HEK293 (cell line): ENCODE measurements at regions not wholly inside any gene's neighbourhood (a gene's known extent, or its start where the extent isn't known, plus 50 kb on each side); places are given as distances from the start of the nearest gene placed in this dataset.

Experiments
- CTCF ChIA-PET: fragments of 350-600 bp; formaldehyde crosslinking; extraction: SDS; loops from one replicate; lab custom pipeline; 2021; ENCODE audit warnings: antibody characterized with exemption; lab: Yijun Ruan, JAX
- POLR2A ChIA-PET: fragments of 300-600 bp; formaldehyde crosslinking; extraction: SDS; loops from one replicate; lab custom pipeline; 2020; ENCODE audit warnings: antibody characterized with exemption, inconsistent platforms; lab: Yijun Ruan, JAX
- H3K27ac ChIP-seq: fragments of 200-500 bp; sonication (Bioruptor generic); 2 replicates; pipeline ENCODE4 v1.5.1; 2014; ENCODE audit warnings: low read depth, low read length, control low read depth, inconsistent platforms; ENCODE audit errors: extremely low read depth
- H3K36me3 ChIP-seq, 2 experiments: fragments of 200-500 bp in 1 of 2; sonication (Bioruptor generic) in 1 of 2; 1 replicate in 1 of 2; 2 replicates in 1 of 2; pipeline ENCODE4 v1.5.1; 2014 to 2017; ENCODE audit warnings: inconsistent platforms in 2 of 2, low read length in 2 of 2; ENCODE audit not compliant: control insufficient read depth in 2 of 2, insufficient read depth in 1 of 2
- H3K4me1 ChIP-seq: fragments of 200-500 bp; sonication (Bioruptor generic); 2 replicates; pipeline ENCODE4 v1.5.1; 2014; ENCODE audit warnings: mild to moderate bottlenecking, low read length, inconsistent platforms; ENCODE audit not compliant: control insufficient read depth, insufficient read depth
- H3K4me3 ChIP-seq: 2 replicates; pipeline ENCODE4 v1.5.1; 2011; ENCODE audit warnings: low read depth, mild to moderate bottlenecking, control low read depth, low read length, moderate library complexity
- H3K9me3 ChIP-seq: fragments of 200-500 bp; sonication (Bioruptor generic); 2 replicates; pipeline ENCODE4 v1.5.1; 2014; ENCODE audit warnings: low read depth, low read length, inconsistent platforms; ENCODE audit not compliant: control insufficient read depth, insufficient read depth
- AEBP2 ChIP-seq: fragments of 450-650 bp; formaldehyde crosslinking; IDR thresholded peaks from 2 replicates; pipeline ENCODE4 v1.5.1; 2016; ENCODE audit warnings: missing biosample characterization, missing genetic modification characterization, borderline replicate concordance
- ATF2 ChIP-seq: fragments of 450-650 bp; formaldehyde crosslinking; IDR thresholded peaks from 2 replicates; pipeline ENCODE4 v1.5.1; 2016; ENCODE audit warnings: missing biosample characterization, missing genetic modification characterization, low read depth
- OVOL3 ChIP-seq: fragments of 450-650 bp; formaldehyde crosslinking; IDR thresholded peaks from 2 replicates; pipeline ENCODE4 v1.5.1; 2016; ENCODE audit warnings: missing biosample characterization, missing genetic modification characterization
- PRDM10 ChIP-seq: fragments of 450-650 bp; formaldehyde crosslinking; IDR thresholded peaks from 2 replicates; pipeline ENCODE4 v1.5.1; 2016; ENCODE audit warnings: missing biosample characterization, missing genetic modification characterization
- ZBTB7A ChIP-seq: fragments of 450-650 bp; formaldehyde crosslinking; IDR thresholded peaks from 2 replicates; pipeline ENCODE4 v1.5.1; 2016; ENCODE audit warnings: low read depth, missing biosample characterization, missing genetic modification characterization
- ZIC2 ChIP-seq: fragments of 450-650 bp; formaldehyde crosslinking; IDR thresholded peaks from 2 replicates; pipeline ENCODE4 v1.5.1; 2016; ENCODE audit warnings: missing biosample characterization, missing genetic modification characterization
- ZNF114 ChIP-seq: fragments of 450-650 bp; formaldehyde crosslinking; IDR thresholded peaks from 2 replicates; pipeline ENCODE4 v1.5.0; 2017; ENCODE audit warnings: missing biosample characterization, missing genetic modification characterization
- ZNF138 ChIP-seq: fragments of 450-650 bp; formaldehyde crosslinking; IDR thresholded peaks from 2 replicates; pipeline ENCODE4 v1.5.1; 2016; ENCODE audit warnings: missing biosample characterization, missing genetic modification characterization, borderline replicate concordance
- ZNF169 ChIP-seq: fragments of 450-650 bp; formaldehyde crosslinking; IDR thresholded peaks from 2 replicates; pipeline ENCODE4 v1.5.1; 2016; ENCODE audit warnings: missing biosample characterization, missing genetic modification characterization
- ZNF292 ChIP-seq: fragments of 450-650 bp; formaldehyde crosslinking; IDR thresholded peaks from 2 replicates; pipeline ENCODE4 v1.5.1; 2016; ENCODE audit warnings: low read depth, missing biosample characterization, missing genetic modification characterization, borderline replicate concordance
- ZNF335 ChIP-seq: fragments of 450-650 bp; formaldehyde crosslinking; conservative IDR thresholded peaks from 2 replicates; pipeline ENCODE4 v1.5.1; 2016; ENCODE audit warnings: missing biosample characterization, missing genetic modification characterization
- ZNF433 ChIP-seq: fragments of 450-650 bp; formaldehyde crosslinking; IDR thresholded peaks from 2 replicates; pipeline ENCODE4 v1.5.1; 2016; ENCODE audit warnings: missing biosample characterization, missing genetic modification characterization, low read depth
- ZNF510 ChIP-seq: fragments of 450-650 bp; formaldehyde crosslinking; IDR thresholded peaks from 2 replicates; pipeline ENCODE4 v1.5.1; 2018; ENCODE audit warnings: mild to moderate bottlenecking, missing genetic modification characterization, missing biosample characterization; ENCODE audit not compliant: insufficient replicate concordance
- ZNF513 ChIP-seq: fragments of 450-650 bp; IDR thresholded peaks from 2 replicates; pipeline ENCODE4 v1.5.1; 2018; ENCODE audit warnings: missing biosample characterization, missing genetic modification characterization
- ZNF521 ChIP-seq: fragments of 450-650 bp; formaldehyde crosslinking; IDR thresholded peaks from 2 replicates; pipeline ENCODE4 v1.5.1; 2017; ENCODE audit warnings: missing biosample characterization, mild to moderate bottlenecking, missing genetic modification characterization
- ZNF596 ChIP-seq: fragments of 450-650 bp; IDR thresholded peaks from 2 replicates; pipeline ENCODE4 v1.5.0; 2018; ENCODE audit warnings: missing biosample characterization, mild to moderate bottlenecking, missing genetic modification characterization, moderate library complexity
- ZNF747 ChIP-seq: fragments of 450-650 bp; formaldehyde crosslinking; IDR thresholded peaks from 2 replicates; pipeline ENCODE4 v1.5.1; 2016; ENCODE audit warnings: missing biosample characterization, missing genetic modification characterization
- ZSCAN23 ChIP-seq: fragments of 450-650 bp; formaldehyde crosslinking; IDR thresholded peaks from 2 replicates; pipeline ENCODE4 v1.5.1; 2016; ENCODE audit warnings: missing biosample characterization, missing genetic modification characterization
- ZSCAN4 ChIP-seq: fragments of 450-650 bp; formaldehyde crosslinking; IDR thresholded peaks from 2 replicates; pipeline ENCODE4 v1.5.1; 2017; ENCODE audit warnings: missing biosample characterization, missing genetic modification characterization
- TF ChIP-seq, protein P1 (sequence below): fragments of 450-650 bp; formaldehyde crosslinking; IDR thresholded peaks from 2 replicates; pipeline ENCODE4 v1.5.1; 2016; ENCODE audit warnings: missing biosample characterization, missing genetic modification characterization
- TF ChIP-seq, protein P2 (sequence below): fragments of 450-650 bp; formaldehyde crosslinking; IDR thresholded peaks from 2 replicates; pipeline ENCODE4 v1.5.1; 2017; ENCODE audit warnings: missing biosample characterization, missing genetic modification characterization

GRCh38 chr16:85293458-85293857, 181.2 kb upstream of the CIBAR2 start (continued):
- TF ChIP-seq ZSCAN4 = no peak
- TF ChIP-seq ZNF138 (tag by site-specific recombination) = no peak
- no peak for TF ChIP-seq ZNF747 (tag by site-specific recombination)
- TF ChIP-seq ATF2 (tag by site-specific recombination) = no peak
- no peak for TF ChIP-seq ZNF513 (tag by site-specific recombination)
- TF ChIP-seq, protein P1, sequence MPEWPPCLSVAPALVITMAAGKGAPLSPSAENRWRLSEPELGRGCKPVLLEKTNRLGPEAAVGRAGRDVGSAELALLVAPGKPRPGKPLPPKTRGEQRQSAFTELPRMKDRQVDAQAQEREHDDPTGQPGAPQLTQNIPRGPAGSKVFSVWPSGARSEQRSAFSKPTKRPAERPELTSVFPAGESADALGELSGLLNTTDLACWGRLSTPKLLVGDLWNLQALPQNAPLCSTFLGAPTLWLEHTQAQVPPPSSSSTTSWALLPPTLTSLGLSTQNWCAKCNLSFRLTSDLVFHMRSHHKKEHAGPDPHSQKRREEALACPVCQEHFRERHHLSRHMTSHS (tag by site-specific recombination) = no peak
- TF ChIP-seq ZNF169 (tag by site-specific recombination) = no peak

- ChIA-PET POLR2A (interaction anchor here (0.6 kb wide), 1 partner anchor 1957 kb away, joined by 3 read pairs; no protein-coding TSS in a partner anchor), CTCF (interaction anchor here (0.5 to 1.2 kb wide), 3 partner anchors 12 to 1092 kb away, joined by 3 to 5 read pairs (median 4); no protein-coding TSS in a partner anchor)
- no peaks in the 10 kb centered on the region for H3K36me3 ChIP-seq
- no peak overlapping the region for H3K27ac ChIP-seq
- H3K9me3 ChIP-seq = no peaks in the 10 kb centered on the region
- H3K4me1 ChIP-seq = no peaks in the 10 kb centered on the region
- no peak overlapping the region for H3K4me3 ChIP-seq
- no peak for TF ChIP-seq ZNF521 (tag by site-specific recombination)
- TF ChIP-seq ZNF292 (tag by site-specific recombination) = no peak
- TF ChIP-seq ZSCAN23 (tag by site-specific recombination) = no peak
- TF ChIP-seq OVOL3 (tag by site-specific recombination) = no peak
- TF ChIP-seq AEBP2 (tag by site-specific recombination) = no peak
- no peak for TF ChIP-seq ZBTB7A
- TF ChIP-seq, protein P2, sequence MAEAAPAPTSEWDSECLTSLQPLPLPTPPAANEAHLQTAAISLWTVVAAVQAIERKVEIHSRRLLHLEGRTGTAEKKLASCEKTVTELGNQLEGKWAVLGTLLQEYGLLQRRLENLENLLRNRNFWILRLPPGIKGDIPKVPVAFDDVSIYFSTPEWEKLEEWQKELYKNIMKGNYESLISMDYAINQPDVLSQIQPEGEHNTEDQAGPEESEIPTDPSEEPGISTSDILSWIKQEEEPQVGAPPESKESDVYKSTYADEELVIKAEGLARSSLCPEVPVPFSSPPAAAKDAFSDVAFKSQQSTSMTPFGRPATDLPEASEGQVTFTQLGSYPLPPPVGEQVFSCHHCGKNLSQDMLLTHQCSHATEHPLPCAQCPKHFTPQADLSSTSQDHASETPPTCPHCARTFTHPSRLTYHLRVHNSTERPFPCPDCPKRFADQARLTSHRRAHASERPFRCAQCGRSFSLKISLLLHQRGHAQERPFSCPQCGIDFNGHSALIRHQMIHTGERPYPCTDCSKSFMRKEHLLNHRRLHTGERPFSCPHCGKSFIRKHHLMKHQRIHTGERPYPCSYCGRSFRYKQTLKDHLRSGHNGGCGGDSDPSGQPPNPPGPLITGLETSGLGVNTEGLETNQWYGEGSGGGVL (tag by site-specific recombination) = peak; percentile 13; the same call in 1 of the 2 replicates
- TF ChIP-seq ZNF433 = no peak
- no peak for TF ChIP-seq ZNF114 (tag by site-specific recombination)
- peak; percentile 86 for TF ChIP-seq ZNF596 (tag by site-specific recombination)
- TF ChIP-seq ZNF335 (tag by site-specific recombination) = no peak
- TF ChIP-seq ZIC2 = peak; percentile 76
- TF ChIP-seq, protein P1 (tag by site-specific recombination) = no peak
- peak; percentile 55 for TF ChIP-seq PRDM10 (tag by site-specific recombination)
- no peak for TF ChIP-seq ZNF510 (tag by site-specific recombination)
These were observed 181.8 kb upstream of the CIBAR2 start for GRCh38 chr16:85293904-85294642.
